ENCODE measurements at regions not wholly inside any gene's neighbourhood (a gene's known extent, or its start where the extent isn't known, plus 50 kb on each side); places are given as distances from the start of the nearest gene placed in this dataset.

GRCh38 chr1:87212431-87213134, 116.1 kb upstream of the LMO4 start:
- DNase-seq (ENCODE audit: extremely low read depth, insufficient read length) = no peak
- H3K36me3 ChIP-seq (ENCODE audit: control insufficient read depth, insufficient read depth, low read length) = no peaks in the 10 kb centered on the region
- no peak overlapping the region for H3K4me3 ChIP-seq (replicated peaks; ENCODE audit: low read depth, low read length)
- no peaks in the 10 kb centered on the region; the same call in 1 of the 2 replicates for H3K27me3 ChIP-seq (replicated peaks; ENCODE audit: control insufficient read depth, insufficient read depth, low read length)
- TF ChIP-seq, protein P1, sequence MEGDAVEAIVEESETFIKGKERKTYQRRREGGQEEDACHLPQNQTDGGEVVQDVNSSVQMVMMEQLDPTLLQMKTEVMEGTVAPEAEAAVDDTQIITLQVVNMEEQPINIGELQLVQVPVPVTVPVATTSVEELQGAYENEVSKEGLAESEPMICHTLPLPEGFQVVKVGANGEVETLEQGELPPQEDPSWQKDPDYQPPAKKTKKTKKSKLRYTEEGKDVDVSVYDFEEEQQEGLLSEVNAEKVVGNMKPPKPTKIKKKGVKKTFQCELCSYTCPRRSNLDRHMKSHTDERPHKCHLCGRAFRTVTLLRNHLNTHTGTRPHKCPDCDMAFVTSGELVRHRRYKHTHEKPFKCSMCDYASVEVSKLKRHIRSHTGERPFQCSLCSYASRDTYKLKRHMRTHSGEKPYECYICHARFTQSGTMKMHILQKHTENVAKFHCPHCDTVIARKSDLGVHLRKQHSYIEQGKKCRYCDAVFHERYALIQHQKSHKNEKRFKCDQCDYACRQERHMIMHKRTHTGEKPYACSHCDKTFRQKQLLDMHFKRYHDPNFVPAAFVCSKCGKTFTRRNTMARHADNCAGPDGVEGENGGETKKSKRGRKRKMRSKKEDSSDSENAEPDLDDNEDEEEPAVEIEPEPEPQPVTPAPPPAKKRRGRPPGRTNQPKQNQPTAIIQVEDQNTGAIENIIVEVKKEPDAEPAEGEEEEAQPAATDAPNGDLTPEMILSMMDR (IDR thresholded peaks at IDR 0.05; ENCODE audit: insufficient read depth, low read length, poor library complexity, severe bottlenecking) = no peak

DNA sequence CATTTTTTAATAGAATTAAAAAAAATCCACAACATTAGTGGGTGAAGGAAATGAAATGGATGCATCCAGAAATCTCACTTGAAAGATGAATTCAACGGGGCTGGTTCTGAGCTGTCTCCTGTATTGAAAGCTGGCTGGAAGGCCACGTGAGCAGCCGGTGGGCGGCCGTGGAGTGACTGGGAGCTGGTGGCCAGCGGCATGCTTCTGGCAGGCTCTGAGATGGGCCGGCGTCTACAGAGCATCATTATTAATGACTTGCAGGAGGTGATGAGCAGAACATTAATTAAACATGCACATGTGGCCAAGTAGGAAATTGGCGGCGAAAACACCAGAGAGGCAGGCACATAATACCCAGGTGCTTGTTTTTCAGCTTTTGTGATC, 115.6 kb upstream of the LMO4 start:
- no peak for DNase-seq (ENCODE audit: extremely low read depth, insufficient read length)
- Histone ChIP-seq H3K4me3 (replicated peaks; ENCODE audit: low read depth, low read length) (no peak overlapping the region), H3K27me3 (replicated peaks; ENCODE audit: control insufficient read depth, insufficient read depth, low read length) (no peaks in the 10 kb centered on the region; the same call in 1 of the 2 replicates), H3K36me3 (ENCODE audit: control insufficient read depth, insufficient read depth, low read length) (no peaks in the 10 kb centered on the region)
- TF ChIP-seq, protein P1 (IDR thresholded peaks at IDR 0.05; ENCODE audit: insufficient read depth, low read length, poor library complexity, severe bottlenecking) = no peak

DNA sequence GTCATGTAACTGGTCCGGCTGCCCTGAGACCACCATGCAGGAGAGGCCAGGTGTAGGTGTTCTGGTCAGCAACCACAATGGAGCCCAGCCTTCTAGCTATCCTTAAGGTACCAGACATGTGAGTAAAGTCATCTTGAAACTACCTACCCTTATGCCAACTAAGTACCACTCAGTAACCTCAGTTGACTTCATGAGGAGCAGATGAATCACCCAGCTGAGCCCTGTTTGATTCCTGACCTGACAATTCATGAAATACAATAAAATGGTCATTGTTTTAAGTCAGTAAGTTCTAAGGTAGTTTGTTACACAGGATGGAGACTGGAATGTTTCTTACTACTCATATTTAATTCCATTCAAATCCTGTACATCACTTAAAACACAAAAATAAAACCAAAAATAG, 113.1 kb upstream of the LMO4 start:
- TF ChIP-seq, protein P1 (IDR thresholded peaks at IDR 0.05; ENCODE audit: insufficient read depth, low read length, poor library complexity, severe bottlenecking) = no peak
- Histone ChIP-seq H3K36me3 (ENCODE audit: control insufficient read depth, insufficient read depth, low read length) (no peaks in the 10 kb centered on the region), H3K4me3 (replicated peaks; ENCODE audit: low read depth, low read length) (no peak overlapping the region), H3K27me3 (replicated peaks; ENCODE audit: control insufficient read depth, insufficient read depth, low read length) (no peaks in the 10 kb centered on the region; the same call in 1 of the 2 replicates)
- DNase-seq (ENCODE audit: extremely low read depth, insufficient read length) = no peak

DNA sequence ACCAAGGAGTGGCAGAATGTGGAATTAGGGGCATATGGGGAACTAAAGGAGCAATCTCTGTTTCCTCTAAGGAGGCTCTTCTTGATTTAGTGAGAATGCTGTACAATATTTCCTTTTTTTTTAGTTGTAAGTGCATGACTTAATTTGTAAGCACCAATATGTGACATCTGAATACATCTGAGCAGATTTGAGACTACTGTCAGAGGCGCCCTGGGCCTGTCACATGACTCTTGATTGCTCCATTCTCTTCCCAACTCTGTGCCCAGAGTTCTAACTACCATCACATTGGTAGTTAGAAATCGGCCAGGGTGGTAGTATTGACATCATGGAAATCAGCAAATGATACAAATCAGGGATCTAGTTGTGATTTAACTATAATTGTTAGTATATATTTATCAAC, 110.1 kb upstream of the LMO4 start:
- H3K4me3 ChIP-seq (replicated peaks; ENCODE audit: low read depth, low read length) = no peak overlapping the region
- DNase-seq (ENCODE audit: extremely low read depth, insufficient read length) = no peak
- H3K36me3 ChIP-seq (ENCODE audit: control insufficient read depth, insufficient read depth, low read length) = no peaks in the 10 kb centered on the region
- TF ChIP-seq, protein P1 (IDR thresholded peaks at IDR 0.05; ENCODE audit: insufficient read depth, low read length, poor library complexity, severe bottlenecking) = no peak
- no peaks in the 10 kb centered on the region; the same call in 1 of the 2 replicates for H3K27me3 ChIP-seq (replicated peaks; ENCODE audit: control insufficient read depth, insufficient read depth, low read length)

- TF ChIP-seq, protein P1 (IDR thresholded peaks at IDR 0.05; ENCODE audit: insufficient read depth, low read length, poor library complexity, severe bottlenecking) = no peak
Observed at GRCh38 chr1:87219141-87219540, 109.5 kb upstream of the LMO4 start.

More at GRCh38 chr1:87219141-87219540, 109.5 kb upstream of the LMO4 start:
- Histone ChIP-seq H3K4me3 (replicated peaks; ENCODE audit: low read depth, low read length) (no peak overlapping the region), H3K27me3 (replicated peaks; ENCODE audit: control insufficient read depth, insufficient read depth, low read length) (no peaks in the 10 kb centered on the region; the same call in 1 of the 2 replicates), H3K36me3 (ENCODE audit: control insufficient read depth, insufficient read depth, low read length) (no peaks in the 10 kb centered on the region)
- no peak for DNase-seq (ENCODE audit: extremely low read depth, insufficient read length)

Data from GM06990 (cell line).